C4-2B (cell line): ENCODE measurements at regions not wholly inside any gene's neighbourhood (a gene's known extent, or its start where the extent isn't known, plus 50 kb on each side); places are given as distances from the start of the nearest gene placed in this dataset.

Experiments
- ZFX ChIP-seq: fragments of 450-650 bp; IDR thresholded peaks from 2 replicates; pipeline ENCODE4 v1.6.1; 2017
- TF ChIP-seq, protein P1 (sequence below): fragments of 450-650 bp; conservative IDR thresholded peaks from 2 replicates; pipeline ENCODE4 v1.5.1; 2017; ENCODE audit warnings: mild to moderate bottlenecking

DNA sequence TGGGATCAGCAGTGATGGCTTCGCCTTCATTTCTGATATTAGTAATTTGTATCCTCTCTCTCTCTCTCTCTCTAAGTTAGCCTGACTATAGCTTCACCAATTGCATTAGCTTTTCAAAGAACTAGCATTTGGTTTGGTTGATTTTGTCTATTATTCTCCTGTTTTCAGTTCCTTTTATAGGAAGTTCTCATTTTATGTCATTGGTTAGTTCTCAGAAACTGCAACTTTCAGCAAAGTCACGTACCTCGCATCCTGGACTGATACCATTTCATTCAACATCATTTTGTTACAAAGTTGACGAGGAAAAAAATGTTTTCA, 450.8 kb downstream of the EIPR1 start:
- TF ChIP-seq, protein P1, sequence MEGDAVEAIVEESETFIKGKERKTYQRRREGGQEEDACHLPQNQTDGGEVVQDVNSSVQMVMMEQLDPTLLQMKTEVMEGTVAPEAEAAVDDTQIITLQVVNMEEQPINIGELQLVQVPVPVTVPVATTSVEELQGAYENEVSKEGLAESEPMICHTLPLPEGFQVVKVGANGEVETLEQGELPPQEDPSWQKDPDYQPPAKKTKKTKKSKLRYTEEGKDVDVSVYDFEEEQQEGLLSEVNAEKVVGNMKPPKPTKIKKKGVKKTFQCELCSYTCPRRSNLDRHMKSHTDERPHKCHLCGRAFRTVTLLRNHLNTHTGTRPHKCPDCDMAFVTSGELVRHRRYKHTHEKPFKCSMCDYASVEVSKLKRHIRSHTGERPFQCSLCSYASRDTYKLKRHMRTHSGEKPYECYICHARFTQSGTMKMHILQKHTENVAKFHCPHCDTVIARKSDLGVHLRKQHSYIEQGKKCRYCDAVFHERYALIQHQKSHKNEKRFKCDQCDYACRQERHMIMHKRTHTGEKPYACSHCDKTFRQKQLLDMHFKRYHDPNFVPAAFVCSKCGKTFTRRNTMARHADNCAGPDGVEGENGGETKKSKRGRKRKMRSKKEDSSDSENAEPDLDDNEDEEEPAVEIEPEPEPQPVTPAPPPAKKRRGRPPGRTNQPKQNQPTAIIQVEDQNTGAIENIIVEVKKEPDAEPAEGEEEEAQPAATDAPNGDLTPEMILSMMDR = no peak
- no peak for TF ChIP-seq ZFX
